IMR-90 (cell line): ENCODE measurements at regions not wholly inside any gene's neighbourhood (a gene's known extent, or its start where the extent isn't known, plus 50 kb on each side); places are given as distances from the start of the nearest gene placed in this dataset.

Experiments used
- BHLHE40 ChIP-seq: fragments of 150-350 bp; IDR thresholded peaks from 2 replicates; pipeline ENCODE4 v1.6.1; 2016; ENCODE audit warnings: mild to moderate bottlenecking, low read depth, low read length
- CEBPB ChIP-seq: IDR thresholded peaks from 2 replicates; pipeline ENCODE4 v1.6.1; 2012; ENCODE audit warnings: low read depth, low read length, improper control_type of control experiment
- FOS ChIP-seq: fragments of 150-350 bp; IDR thresholded peaks from 2 replicates; pipeline ENCODE4 v1.6.1; 2016; ENCODE audit warnings: low read depth, low read length
- MAFK ChIP-seq: IDR thresholded peaks from 2 replicates; pipeline ENCODE4 v1.6.1; 2012; ENCODE audit warnings: low read depth, low read length, improper control_type of control experiment
- MXI1 ChIP-seq: IDR thresholded peaks from 2 replicates; pipeline ENCODE4 v1.6.1; 2012; ENCODE audit warnings: low read depth, mild to moderate bottlenecking, low read length, moderate library complexity, borderline replicate concordance
- NFE2L2 ChIP-seq: fragments of 150-350 bp; IDR thresholded peaks from 2 replicates; pipeline ENCODE4 v1.6.1; 2016; ENCODE audit warnings: low read depth, mild to moderate bottlenecking, low read length
- POLR2A ChIP-seq: IDR thresholded peaks from 2 replicates; pipeline ENCODE4 v1.6.1; 2012; ENCODE audit warnings: mild to moderate bottlenecking, low read depth, low read length
- RAD21 ChIP-seq: IDR thresholded peaks from 2 replicates; pipeline ENCODE4 v1.6.1; 2012; ENCODE audit warnings: low read length, improper control_type of control experiment
- RCOR1 ChIP-seq: IDR thresholded peaks from 2 replicates; pipeline ENCODE4 v1.6.1; 2012; ENCODE audit warnings: mild to moderate bottlenecking, low read length, improper control_type of control experiment; ENCODE audit not compliant: insufficient replicate concordance
- RFX5 ChIP-seq: IDR thresholded peaks from 2 replicates; pipeline ENCODE4 v1.8.0; 2012; ENCODE audit warnings: low read depth, mild to moderate bottlenecking, low read length, moderate library complexity
- SMC3 ChIP-seq: fragments of 150-350 bp; IDR thresholded peaks from 2 replicates; pipeline ENCODE4 v1.6.1; 2016; ENCODE audit warnings: low read depth, mild to moderate bottlenecking, antibody characterized with exemption, low read length, moderate library complexity
- USF2 ChIP-seq: fragments of 150-350 bp; IDR thresholded peaks from 2 replicates; pipeline ENCODE4 v1.6.1; 2017; ENCODE audit warnings: mild to moderate bottlenecking, antibody characterized with exemption, low read length, low read depth
- TF ChIP-seq, protein P1 (sequence below): conservative IDR thresholded peaks from 2 replicates; pipeline ENCODE4 v1.5.1; 2012; ENCODE audit warnings: mild to moderate bottlenecking, low read depth, low read length, improper control_type of control experiment
- TF ChIP-seq, protein P2 (sequence below): fragments of 150-350 bp; IDR thresholded peaks from 2 replicates; pipeline ENCODE4 v1.6.1; 2016; ENCODE audit warnings: low read depth, mild to moderate bottlenecking, low read length, moderate library complexity, borderline replicate concordance

- TF ChIP-seq, protein P1, sequence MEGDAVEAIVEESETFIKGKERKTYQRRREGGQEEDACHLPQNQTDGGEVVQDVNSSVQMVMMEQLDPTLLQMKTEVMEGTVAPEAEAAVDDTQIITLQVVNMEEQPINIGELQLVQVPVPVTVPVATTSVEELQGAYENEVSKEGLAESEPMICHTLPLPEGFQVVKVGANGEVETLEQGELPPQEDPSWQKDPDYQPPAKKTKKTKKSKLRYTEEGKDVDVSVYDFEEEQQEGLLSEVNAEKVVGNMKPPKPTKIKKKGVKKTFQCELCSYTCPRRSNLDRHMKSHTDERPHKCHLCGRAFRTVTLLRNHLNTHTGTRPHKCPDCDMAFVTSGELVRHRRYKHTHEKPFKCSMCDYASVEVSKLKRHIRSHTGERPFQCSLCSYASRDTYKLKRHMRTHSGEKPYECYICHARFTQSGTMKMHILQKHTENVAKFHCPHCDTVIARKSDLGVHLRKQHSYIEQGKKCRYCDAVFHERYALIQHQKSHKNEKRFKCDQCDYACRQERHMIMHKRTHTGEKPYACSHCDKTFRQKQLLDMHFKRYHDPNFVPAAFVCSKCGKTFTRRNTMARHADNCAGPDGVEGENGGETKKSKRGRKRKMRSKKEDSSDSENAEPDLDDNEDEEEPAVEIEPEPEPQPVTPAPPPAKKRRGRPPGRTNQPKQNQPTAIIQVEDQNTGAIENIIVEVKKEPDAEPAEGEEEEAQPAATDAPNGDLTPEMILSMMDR: no peak
- TF ChIP-seq POLR2A: no peak
- TF ChIP-seq MXI1: no peak
- TF ChIP-seq, protein P2, sequence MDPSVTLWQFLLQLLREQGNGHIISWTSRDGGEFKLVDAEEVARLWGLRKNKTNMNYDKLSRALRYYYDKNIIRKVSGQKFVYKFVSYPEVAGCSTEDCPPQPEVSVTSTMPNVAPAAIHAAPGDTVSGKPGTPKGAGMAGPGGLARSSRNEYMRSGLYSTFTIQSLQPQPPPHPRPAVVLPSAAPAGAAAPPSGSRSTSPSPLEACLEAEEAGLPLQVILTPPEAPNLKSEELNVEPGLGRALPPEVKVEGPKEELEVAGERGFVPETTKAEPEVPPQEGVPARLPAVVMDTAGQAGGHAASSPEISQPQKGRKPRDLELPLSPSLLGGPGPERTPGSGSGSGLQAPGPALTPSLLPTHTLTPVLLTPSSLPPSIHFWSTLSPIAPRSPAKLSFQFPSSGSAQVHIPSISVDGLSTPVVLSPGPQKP: no peak
- TF ChIP-seq MAFK: no peak
- no peak for TF ChIP-seq RAD21
- no peak for TF ChIP-seq SMC3
- TF ChIP-seq CEBPB: no peak
- no peak for TF ChIP-seq USF2
- no peak for TF ChIP-seq BHLHE40
- no peak for TF ChIP-seq RCOR1
- TF ChIP-seq RFX5: no peak
- TF ChIP-seq NFE2L2: no peak
- TF ChIP-seq FOS: no peak
Measured at GRCh38 chr11:70743329-70743728, 345.0 kb downstream of the CTTN start.
